ENCODE measurements at regions not wholly inside any gene's neighbourhood (a gene's known extent, or its start where the extent isn't known, plus 50 kb on each side); places are given as distances from the start of the nearest gene placed in this dataset.

DNA sequence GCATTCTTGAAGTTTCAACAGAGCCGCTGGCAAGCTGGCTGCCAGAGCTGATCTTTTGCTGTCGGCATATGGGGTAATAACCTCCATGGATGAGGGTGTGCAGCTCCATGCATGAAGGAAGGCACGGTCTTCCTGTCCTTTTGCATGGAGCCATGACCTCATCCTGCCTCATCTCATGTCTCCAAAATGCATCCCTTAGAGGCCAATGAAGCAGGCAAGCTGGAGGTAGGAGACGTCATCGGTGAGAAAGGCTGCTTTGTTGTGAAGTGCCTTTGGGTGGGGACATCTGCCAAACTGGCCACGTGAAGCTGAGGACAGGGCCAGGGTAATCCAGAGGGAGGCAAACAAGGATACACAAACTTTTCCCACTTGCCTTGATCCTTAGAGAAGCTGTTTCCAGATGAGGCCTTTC is 161.5 kb upstream of the TBX20 start:
- WGBS, 2 donors, result 84 to 86% methylated on average over 6 of the region's 6 CpGs
- no peak overlapping the region for H3K4me3 ChIP-seq (ENCODE audit: low read depth, poor library complexity, severe bottlenecking)
- intact Hi-C loops (cut with DNase I; ENCODE audit: low total_unique reads), result no loop called here
- no peak for TF ChIP-seq POLR2A (IDR thresholded peaks at IDR 0.05)
- no peak for TF ChIP-seq CTCF (IDR thresholded peaks at IDR 0.05)
- no peak for DNase-seq (ENCODE audit: low spot score in 2 of 2)

DNA sequence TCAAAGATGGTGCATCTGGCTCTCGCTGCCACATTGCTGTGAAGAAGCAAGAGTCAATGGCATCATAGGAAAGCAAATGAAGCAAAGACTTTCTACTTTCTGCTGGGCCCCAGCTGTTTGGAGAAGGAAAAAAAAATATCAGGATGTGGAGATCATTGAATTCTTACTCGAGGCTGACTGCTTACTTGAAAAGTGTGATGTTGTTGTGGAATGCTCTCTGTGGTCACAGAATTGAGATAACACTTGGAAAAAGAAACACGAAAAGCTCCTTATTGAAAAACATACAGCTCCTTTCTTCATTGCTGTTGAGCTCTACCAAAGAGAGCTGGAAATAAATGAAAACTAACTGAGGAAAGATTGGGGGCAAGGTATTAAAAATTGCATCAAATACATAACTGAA is 157.4 kb upstream of the TBX20 start:
- intact Hi-C loops (cut with DNase I; ENCODE audit: low total_unique reads), result no loop called here
- 67 to 71% methylated on average over 3 of the region's 3 CpGs for WGBS, 2 donors
- no peak for DNase-seq (ENCODE audit: low spot score in 2 of 2)
- TF ChIP-seq CTCF (IDR thresholded peaks at IDR 0.05) (no peak), POLR2A (IDR thresholded peaks at IDR 0.05) (no peak)
- H3K4me3 ChIP-seq (ENCODE audit: low read depth, poor library complexity, severe bottlenecking), result no peak overlapping the region

- no peak for TF ChIP-seq CTCF (IDR thresholded peaks at IDR 0.05)
- TF ChIP-seq POLR2A (IDR thresholded peaks at IDR 0.05), result no peak
- H3K4me3 ChIP-seq (ENCODE audit: low read depth, poor library complexity, severe bottlenecking), result no peak overlapping the region
- 32 to 56% methylated on average over 4 of the region's 4 CpGs for WGBS, 2 donors
- intact Hi-C loops (cut with DNase I; ENCODE audit: low total_unique reads), result no loop called here
- no peak for DNase-seq (ENCODE audit: low spot score in 2 of 2)
These were observed 151.6 kb upstream of the TBX20 start for GRCh38 chr7:35405461-35405860.

DNA sequence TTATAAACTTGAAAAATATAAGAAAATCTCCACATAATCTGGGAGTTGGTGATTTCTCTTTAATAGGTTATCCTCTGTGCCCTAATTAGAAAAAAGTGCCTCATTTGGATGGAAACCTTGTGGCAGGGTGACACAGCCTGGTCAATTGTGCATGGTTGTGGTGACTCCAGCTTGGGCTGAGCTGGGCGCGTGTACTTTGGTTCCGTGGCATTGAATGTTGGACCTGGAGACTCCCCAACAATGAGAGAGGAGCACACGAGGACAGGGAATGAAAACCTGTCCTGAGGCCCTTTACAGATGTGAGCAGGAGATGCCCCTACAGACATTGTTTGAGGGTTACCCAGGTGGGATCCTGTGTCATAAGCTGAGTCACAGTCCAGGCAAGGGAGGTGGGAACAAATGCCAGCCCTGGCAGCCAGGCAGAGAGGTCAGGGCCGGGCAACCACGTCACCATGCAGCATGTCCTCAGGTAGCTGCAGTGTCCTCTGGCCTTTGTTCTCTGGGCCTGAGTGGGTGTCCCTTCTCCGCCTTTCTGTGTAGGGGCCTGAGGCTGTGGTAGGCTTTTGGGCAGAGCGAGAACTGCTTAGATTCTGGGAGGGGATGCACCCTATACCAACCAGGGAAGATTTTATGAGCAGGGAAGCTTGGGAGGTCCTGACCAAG is 147.4 kb upstream of the TBX20 start:
- DNase-seq (ENCODE audit: low spot score in 2 of 2), result no peak
- 80 to 83% methylated on average over 8 of the region's 8 CpGs for WGBS, 2 donors
- H3K4me3 ChIP-seq (ENCODE audit: low read depth, poor library complexity, severe bottlenecking), result no peak overlapping the region
- intact Hi-C loops (cut with DNase I; ENCODE audit: low total_unique reads), result no loop called here
- TF ChIP-seq POLR2A (IDR thresholded peaks at IDR 0.05) (no peak), CTCF (IDR thresholded peaks at IDR 0.05) (no peak)

GRCh38 chr7:35399840-35400239 is 145.9 kb upstream of the TBX20 start:
- H3K4me3 ChIP-seq (ENCODE audit: low read depth, poor library complexity, severe bottlenecking), result no peak overlapping the region
- DNase-seq (ENCODE audit: low spot score in 2 of 2), result no peak
- WGBS, 2 donors, result 67 to 74% methylated on average over 4 of the region's 4 CpGs
- intact Hi-C loops (cut with DNase I; ENCODE audit: low total_unique reads), result no loop called here
- no peak for TF ChIP-seq POLR2A (IDR thresholded peaks at IDR 0.05)
- TF ChIP-seq CTCF (IDR thresholded peaks at IDR 0.05), result no peak

DNA sequence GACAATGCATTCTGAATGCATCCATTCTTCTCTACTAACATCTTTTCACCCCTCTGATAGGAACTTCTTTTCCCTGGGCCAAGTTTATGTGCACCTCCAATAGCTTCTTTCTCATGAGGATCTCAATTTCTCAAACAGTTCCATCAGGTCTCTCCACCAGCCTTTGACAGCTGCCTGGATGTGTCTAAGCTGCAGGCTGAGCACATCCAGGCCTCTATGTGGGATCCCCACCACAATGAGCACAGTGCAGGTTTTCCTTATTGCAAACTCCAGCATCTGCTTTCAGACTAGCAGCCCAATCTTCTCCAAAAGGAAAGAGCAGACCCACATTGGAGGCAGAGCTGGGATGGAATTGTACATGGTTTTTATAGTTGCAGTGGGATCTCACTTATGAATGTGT is 145.3 kb upstream of the TBX20 start:
- intact Hi-C loops (cut with DNase I; ENCODE audit: low total_unique reads), result no loop called here
- no peak for TF ChIP-seq POLR2A (IDR thresholded peaks at IDR 0.05)
- no peak for TF ChIP-seq CTCF (IDR thresholded peaks at IDR 0.05)
- no peak overlapping the region for H3K4me3 ChIP-seq (ENCODE audit: low read depth, poor library complexity, severe bottlenecking)
- DNase-seq (ENCODE audit: low spot score in 2 of 2), result no peak
